HG03460 (cell line): ENCODE measurements at regions not wholly inside any gene's neighbourhood (a gene's known extent, or its start where the extent isn't known, plus 50 kb on each side); places are given as distances from the start of the nearest gene placed in this dataset.

Experiments
- ATAC-seq: cut with Tn5 transposase; IDR thresholded peaks from one replicate; pipeline ENCODE4 v1.9.1; 2021; ENCODE audit not compliant: unreplicated experiment

DNA sequence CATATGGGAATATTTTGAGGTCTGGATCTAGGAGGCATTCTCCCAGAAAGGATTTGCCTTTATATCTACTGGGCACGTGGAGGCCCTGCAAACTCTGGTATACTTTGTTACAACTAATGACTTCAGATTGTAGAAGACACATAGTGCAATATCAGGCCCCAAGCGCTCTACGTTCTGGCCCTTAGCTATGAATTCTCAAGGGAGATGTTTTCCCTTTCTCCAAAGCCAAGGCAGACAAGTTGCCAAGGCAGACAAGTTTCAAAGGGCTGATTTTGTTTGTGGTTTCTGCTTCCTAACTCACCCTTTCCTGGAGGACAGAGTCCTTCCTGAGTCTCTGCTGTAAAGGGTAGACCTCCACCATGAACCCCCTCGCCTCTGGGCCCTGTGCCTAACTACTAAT lies 99.4 kb upstream of the CTTNBP2 start:
- ATAC-seq = no peak

DNA sequence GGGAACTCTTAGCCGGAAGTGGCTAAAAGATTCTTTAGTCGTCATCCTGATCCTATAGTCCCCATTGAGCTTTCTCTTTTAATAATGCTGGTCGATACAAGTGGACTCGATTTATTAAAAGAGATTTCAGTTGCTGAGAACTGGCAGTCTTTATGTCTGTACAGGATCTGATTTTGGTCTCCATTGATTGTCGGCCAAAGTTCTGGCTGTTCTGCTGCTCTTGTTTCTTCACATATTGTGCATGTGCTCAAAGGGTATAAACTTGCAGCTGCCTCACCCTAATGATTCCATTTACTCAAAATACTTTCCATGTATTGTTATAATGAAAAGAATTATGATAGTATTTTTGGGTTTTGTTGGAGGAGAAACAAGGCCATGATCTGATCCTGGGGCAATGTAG lies 100.7 kb upstream of the CTTNBP2 start:
- ATAC-seq = no peak

DNA sequence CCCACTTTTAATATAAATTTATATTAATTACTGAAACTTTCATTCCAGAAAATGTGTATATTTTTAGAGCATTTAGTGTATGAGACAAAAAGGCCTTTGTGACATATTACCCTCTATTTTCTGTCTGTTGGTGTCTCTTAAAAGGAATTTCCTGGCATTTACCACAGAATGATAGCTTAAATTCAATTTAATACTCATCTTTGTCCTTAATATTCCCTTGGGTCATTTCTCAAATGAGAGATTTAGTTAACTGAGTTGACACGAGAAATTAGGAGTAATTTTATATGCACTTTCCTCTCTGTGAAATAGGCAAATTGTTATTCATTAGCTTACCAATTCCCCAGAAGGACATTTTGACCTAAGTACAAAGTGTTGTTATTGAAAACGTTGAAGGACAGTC lies 101.7 kb upstream of the CTTNBP2 start:
- no peak for ATAC-seq

DNA sequence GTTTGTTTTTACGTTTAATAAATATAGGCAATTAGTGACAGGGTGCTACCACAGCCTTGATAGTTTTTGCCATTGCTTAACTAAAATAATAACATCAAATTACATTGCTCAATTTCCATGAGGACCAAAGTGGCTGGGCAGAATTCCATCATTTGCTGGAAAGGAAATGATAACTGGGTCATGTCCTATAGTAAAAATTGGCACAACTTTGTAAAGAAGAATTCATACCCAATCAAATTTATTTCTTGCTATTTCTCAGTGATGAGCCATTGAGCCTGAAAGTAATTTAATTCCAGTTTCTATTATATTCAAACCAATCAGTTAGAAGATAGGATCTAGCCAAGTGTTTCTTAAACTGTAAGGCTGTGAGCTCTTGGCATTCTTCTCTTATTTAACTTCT lies 102.2 kb upstream of the CTTNBP2 start:
- ATAC-seq = no peak

DNA sequence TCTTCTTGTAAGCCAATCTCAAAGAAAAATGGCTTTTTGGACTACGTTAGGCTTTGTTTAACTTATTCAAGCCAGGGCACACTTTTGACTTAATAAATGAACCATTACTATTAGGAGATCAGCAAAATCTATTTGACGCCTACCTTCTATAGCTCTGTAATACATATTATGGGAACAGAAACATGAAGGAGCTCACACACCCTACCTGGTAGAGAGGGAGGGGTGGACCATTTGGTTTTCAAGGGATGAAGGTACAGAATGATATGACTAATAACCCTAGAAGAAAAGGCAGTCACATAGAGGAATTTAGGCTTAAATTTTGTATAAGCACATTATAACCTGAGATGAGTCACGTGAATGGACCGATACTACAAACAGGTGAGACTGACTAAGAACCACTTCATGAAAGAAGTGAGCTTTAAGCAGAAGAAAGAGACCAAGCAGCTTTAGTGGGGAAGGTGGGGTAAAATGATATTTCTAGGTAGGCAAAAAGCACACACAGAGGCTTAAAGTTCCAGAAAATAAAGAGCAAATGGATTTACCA lies 106.8 kb upstream of the CTTNBP2 start:
- no peak for ATAC-seq

DNA sequence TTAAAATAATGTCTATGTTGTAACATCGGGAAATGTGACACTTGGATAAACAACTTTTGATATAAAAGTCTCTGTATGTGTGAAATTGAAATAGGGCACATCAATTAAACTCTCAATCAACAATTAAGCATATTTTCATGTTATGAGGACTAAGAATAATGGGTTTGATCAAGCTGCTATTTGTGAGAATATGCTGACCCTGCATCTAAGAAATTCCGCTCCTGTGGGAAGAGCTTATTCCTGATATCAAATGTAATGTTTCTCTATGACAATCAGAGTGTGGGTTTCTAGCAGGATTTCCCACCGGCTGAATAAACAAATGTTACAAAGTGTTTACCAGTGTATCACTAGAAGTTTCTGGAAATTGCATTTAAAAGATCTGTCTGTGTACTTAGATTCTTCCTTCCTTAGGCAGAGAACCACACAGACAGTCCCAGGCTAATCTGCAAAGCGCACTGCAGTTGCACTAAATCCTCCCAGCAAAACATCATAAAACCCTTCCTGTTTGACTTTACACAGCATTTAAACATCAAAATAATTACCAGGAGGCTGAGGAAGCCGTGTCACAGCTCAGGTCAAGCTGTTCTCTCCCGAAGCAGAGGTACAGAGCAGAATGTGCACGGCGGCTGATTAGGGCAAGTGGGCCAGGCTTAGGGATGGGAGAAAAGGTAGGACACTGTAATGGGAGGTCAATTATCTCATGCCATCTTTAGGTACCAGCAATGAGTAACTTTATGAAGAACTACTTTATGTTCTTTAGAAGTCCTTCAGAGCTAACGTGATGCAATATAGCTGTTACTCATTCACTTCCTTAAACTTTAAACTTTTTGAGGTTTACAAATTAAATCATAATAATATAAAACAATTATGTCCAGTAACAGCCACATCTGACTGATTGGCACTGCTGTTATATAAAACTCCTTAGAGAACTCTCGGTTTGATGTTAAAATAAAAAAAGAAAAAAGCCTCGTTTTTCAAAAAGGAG lies 109.1 kb upstream of the CTTNBP2 start:
- no peak for ATAC-seq

DNA sequence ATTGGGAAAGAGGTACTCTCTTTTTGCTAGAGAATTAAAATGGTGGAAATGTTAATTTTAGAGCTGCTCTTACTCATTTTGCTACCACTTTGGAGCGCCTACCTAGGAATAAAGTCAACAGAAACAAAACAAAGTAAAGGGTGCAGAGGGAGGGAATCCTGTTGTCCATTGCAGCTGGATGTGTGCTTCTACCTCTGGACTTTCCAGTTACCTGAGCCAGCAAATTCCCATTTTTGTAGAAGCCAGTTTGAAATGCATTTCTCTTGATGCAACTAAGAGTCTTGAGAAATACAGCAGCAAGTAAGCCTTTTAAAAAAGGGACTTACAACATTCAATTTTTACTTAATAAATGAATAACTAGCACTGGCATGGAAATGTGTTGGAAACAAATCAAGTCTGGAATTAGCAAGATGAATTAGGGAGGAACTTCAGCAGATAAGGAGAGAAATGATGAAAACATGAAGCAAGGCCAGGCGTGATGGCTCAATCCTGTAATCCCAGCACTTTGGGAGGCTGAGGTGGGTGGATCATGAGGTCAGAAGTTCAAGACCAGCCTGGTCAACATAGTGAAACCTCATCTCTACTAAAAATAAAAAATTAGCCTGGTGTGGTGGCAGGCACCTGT lies 113.5 kb upstream of the CTTNBP2 start:
- no peak for ATAC-seq

DNA sequence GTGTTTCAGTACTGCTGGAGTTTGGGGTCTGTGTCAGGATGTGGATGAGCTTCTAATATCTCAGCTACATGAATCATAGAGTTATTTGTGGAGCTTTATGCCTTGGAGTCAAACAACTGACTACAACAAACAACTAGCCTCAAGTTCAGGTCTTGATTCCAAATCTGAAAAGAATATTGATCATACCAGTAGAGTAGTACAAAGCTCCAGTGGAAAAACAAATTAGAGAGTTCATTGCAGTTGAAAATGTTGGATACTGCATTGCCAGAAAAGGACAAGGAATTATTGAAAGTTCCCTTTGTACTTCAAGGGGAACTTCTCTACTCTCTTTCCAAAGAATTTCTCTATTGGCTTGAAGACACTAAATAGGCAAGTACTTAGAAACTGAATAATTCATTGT lies 117.6 kb upstream of the CTTNBP2 start:
- ATAC-seq = no peak

DNA sequence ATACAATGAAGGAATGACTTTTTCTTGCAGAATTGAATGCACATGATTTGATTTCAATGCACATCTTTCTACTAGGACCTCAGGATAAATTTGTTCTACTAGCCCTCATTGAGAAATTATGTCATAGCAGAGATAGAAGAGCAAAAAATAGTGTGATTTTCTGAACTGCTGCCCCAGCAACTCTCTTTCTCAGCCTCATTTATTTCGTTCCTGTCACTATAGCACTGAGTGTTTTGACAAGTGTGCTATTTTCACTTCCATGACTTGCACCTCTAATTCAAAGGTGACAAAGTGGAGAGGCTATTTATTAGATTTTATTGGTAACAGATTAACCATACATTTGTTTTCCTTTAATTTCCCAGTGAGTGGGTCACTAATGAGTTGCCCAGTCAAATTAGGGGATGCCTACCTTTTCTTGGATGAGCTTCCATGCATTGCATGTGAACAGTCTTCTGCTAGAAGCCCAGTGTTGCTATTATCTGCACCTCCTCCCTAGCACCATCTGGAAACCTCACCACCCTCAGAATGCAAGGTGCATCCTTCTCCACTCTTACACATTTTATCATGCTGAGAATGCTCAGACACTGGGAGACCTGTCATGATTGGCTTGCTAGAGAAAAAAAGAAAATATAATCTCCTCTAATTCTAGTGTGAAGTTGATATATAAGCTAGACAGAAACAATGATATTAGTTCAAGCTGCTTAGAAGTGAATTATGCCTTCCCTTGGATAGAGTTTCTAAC lies 119.6 kb upstream of the CTTNBP2 start:
- ATAC-seq = no peak

DNA sequence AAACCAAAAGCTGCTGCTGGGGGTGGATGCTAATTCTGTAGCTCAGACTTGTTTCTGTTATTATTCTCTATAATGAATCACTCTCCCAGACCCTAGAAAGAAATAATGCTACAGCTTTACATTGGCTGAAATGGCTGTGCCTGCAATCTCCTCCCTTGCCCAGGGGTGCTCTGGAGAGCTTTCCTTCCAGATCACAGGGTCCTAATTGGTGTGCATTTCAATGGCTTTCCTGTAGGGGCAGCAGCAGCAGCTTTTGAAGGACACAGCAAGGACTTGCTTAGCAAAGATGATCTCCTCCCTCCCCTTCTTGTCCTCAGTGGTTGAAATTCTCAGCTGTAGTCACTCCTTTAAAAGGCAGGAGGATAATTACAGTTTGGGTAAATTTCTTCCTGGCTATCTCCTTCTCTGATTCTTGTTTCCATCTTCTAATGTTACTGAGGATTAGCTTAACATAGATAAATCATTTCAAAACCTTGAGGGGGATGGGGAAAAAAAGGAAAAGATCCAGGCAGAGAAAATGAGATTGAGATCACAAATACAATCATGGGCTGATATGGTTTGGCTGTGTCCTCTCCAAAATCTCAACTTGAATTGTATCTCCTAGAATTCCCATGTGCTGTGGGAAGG lies 120.2 kb upstream of the CTTNBP2 start:
- peak; percentile 99 for ATAC-seq

DNA sequence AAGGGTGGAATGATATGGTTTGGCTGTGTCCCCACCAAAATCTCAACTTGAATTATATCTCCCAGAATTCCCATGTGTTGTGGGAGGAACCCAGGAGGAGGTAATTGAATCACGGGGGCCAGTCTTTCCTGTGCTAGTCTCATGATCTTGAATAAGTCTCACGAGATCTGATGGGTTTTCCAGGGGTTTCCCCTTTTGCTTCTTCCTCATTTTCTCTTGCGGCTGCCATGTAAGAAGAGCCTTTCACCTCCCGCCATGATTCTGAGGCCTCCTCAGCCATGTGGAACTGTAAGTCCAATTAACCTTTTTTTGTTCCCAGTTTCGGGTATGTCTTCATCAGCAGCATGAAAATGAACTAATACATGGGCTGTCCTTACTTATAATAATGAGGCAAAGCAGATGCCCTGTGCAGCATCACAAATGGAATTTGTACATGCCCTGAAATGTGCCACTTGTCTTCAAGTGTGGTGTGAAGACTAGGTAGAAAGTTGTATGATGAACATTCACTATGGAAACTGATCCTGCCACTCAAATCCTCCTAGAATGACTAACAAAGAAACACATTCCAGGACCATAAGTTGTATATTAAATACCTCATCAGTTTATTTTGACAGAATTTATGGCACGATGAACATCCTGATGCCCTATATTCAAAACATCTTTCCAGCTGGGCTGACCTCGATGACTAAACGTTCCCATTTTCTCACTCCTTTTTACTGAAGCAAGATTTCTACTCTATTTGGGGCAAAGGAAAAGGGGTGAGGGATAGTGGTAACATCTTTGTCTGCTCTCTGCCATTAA lies 122.8 kb upstream of the CTTNBP2 start:
- ATAC-seq = no peak

DNA sequence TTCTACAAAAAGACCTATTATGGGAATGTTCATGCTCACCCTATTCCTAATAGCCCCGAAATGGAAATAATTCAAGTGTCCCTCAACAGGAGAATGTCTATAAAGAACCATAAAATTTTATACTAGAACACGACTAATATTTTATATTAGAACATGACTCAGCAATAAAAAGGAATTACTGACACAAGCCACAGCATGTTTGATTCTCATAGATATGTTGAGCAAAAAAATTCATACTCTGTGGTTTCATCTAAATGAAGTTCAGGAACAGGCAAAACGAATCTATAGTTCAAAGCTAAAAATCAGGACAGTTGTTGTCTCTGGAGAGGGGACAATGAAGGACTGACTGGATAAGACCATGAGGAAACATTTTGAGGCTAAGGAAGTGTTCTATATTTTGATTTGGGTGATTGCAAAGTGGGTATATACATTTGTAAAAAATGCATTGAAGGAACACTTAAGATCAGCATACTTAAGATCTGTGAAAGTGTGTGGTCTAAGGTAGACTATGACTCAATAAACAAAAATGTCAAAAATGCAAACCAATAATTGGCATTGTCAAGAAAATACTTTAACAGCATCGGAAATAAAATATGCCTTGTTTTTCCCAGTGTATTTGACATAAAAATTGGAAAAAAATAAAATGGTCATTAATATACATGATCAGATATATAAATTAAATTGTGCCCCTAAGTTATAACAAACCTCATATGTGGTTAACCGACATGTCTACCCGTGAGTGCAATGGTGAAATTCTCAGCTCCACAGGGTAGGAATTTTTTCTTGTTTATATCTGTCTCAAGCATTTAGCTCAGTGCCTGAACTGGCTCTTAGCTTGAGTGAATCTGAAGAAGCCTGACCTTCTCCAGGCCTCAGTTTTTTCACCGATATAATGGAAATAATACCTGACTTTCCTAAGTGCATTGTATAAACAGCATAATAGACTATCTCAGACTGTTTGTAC lies 124.9 kb upstream of the CTTNBP2 start:
- no peak for ATAC-seq

DNA sequence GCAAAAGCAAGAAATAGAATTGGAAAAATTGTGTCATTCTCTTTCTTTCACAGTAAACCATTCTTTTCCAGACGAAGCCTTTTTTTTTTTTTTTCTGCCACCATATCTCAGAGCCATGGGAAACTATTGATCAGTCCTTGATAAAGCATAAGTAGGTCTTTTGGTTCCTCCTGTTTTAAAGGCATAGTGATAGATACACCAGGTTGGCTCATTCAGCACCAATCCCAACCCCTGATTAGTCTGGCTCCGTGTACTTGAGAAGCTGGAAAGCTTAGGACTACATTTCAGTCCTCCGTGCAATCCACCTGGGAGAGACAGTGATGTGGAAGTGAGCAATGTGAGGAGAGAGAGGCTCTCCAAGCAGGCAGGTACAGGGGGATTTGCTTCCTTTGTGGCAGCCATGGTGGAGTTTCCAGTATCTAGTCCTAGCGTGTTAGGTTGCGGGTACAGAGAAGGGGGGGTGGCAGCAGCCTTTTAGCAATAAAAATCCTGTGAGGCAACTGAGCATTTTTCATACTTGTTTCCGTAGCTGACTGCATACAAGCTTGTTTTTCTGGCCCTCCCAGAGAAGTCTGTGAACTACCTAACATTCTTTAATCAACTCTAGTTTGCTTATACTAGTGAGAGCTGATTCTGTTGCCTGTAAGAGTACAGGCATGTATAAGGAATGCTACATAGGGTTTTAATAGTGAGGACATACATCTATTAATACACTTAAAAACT lies 127.4 kb upstream of the CTTNBP2 start:
- ATAC-seq = no peak

DNA sequence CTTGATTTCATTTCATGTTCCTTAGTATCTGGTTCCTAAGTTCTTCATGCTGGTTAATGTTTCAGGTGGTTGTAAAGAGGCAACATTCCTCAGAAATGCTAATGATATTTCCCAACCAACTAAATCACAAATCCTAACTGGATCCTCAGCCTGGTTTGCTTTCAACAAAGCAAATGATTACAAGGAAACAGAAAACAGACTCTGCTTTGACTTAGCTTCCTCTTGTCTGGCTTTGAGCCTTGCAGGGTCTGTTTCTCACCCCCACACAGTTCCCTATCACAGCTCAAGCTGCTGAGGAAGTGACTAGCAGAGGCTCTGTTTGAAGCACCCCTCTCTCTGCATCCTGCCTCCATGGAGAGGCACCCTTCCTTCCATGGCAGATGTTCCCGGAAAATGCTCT lies 130.2 kb upstream of the CTTNBP2 start:
- no peak for ATAC-seq

DNA sequence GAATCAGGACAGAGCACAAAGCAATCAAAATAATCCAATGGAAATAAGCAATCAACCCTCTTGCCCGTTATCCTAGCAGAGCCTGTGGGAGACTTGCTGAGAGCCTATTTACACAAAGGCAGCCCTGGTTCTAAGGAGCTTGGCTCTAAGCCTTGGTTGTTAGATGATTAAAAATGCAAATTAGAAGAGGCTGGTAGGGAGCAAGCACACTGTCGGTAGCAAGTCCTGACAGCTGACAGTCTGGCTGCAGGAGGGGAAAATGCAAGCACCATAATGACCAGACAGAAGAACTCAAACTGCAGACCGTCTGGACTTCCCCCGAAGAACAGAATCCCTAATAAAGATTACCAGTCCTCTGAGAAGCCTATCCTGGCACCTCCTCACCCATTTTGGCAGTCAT lies 131.8 kb upstream of the CTTNBP2 start:
- ATAC-seq = no peak

DNA sequence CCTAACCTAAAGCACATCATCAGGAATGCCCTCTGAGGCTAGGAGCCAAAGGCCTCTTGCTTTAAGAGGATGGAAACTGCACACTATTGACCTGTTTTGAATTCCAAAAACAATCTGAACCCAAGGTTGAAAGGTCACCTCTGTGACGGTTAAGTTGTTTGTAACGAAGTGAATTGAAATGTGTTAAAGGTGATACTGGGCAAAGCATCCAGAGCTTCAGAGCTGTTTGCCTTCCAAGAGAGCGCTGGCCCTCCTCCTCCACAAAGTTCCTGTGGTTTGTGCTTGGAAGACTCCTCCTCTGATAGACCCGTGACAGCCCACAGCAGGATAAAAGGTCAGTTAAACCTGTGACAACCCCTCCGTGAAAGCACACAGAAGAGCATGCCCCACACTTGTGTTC lies 133.7 kb upstream of the CTTNBP2 start:
- no peak for ATAC-seq

DNA sequence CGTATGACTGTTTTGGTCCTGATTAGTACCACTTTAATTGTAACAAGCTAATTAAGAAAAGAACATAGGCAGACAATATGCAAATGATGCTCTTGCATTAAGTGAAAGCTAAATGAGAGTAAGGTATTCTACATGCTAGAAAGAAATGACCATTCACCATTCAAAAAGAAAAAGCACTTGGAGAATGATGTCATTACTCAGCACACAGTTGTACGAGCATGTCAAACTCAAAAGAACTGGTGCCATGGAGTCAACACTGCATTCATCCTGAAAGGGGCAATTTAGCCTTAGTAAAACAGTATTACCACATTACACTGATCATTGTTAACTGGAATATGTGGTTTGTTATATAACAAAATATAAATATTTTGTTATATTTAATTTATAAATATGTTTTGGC lies 136.2 kb upstream of the CTTNBP2 start:
- no peak for ATAC-seq

DNA sequence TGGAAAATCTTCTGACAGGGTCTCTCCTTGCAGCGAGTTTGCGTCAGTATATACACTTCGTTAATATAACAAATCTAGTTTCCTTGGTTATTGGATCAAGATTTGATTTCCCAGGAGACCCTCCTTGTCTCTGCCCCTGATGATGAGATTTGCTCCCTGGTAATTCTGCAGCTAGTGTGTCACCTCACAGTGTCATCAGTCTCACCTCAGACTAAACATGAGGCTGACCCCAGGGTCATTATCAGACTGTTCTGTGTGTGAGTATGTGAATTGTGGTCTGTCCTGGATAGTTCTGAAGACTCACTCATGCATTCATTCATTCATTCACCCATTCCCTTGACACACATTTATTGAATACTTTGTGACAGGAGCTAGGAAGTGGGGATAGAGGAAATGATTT lies 138.4 kb upstream of the CTTNBP2 start:
- ATAC-seq = no peak
